ENCODE measurements at regions not wholly inside any gene's neighbourhood (a gene's known extent, or its start where the extent isn't known, plus 50 kb on each side); places are given as distances from the start of the nearest gene placed in this dataset.
"Not testable (repeated sequence)": the region's sequence is repeated elsewhere in the genome, so short reads cannot be mapped to it uniquely, and the experiment has no call there.

- no peak for DNase-seq
Observed at GRCh38 chr2:83229443-83229842, 1229.6 kb downstream of the SUCLG1 start.

- DNase-seq, result no peak
Observed at GRCh38 chr2:83224591-83225200, 1234.4 kb downstream of the SUCLG1 start.

- DNase-seq, result no peak
Observed at GRCh38 chr2:83221258-83221657, 1237.8 kb downstream of the SUCLG1 start.

GRCh38 chr2:83217854-83218253 lies 1241.2 kb downstream of the SUCLG1 start:
- DNase-seq, result no peak

GRCh38 chr2:83196225-83196624 lies 1262.9 kb downstream of the SUCLG1 start:
- DNase-seq, result no peak

GRCh38 chr2:83191316-83191715 lies 1267.8 kb downstream of the SUCLG1 start:
- DNase-seq, result no peak

- no peak for DNase-seq
Observed at GRCh38 chr2:83186105-83186760, 1272.8 kb downstream of the SUCLG1 start.

- DNase-seq, result not testable (repeated sequence)
Observed at GRCh38 chr2:83180862-83181530, 1278.1 kb downstream of the SUCLG1 start.

GRCh38 chr2:83176539-83176938 lies 1282.5 kb downstream of the SUCLG1 start:
- DNase-seq, result no peak

GRCh38 chr2:83172841-83173240 lies 1286.2 kb downstream of the SUCLG1 start:
- no peak for DNase-seq

GRCh38 chr2:83168377-83168776 lies 1290.7 kb downstream of the SUCLG1 start:
- DNase-seq, result no peak

GRCh38 chr2:83162421-83162820 lies 1296.7 kb downstream of the SUCLG1 start:
- no peak for DNase-seq

- DNase-seq, result no peak
Observed at GRCh38 chr2:83160571-83160970, 1298.5 kb downstream of the SUCLG1 start.

GRCh38 chr2:83155826-83156225 lies 1303.3 kb downstream of the SUCLG1 start:
- no peak for DNase-seq

- DNase-seq, result no peak
Observed at GRCh38 chr2:83143946-83144345, 1315.1 kb downstream of the SUCLG1 start.

GRCh38 chr2:83142934-83143333 lies 1316.1 kb downstream of the SUCLG1 start:
- no peak for DNase-seq

- no peak for DNase-seq
Observed at GRCh38 chr2:83115606-83116005, 1343.5 kb downstream of the SUCLG1 start.

GRCh38 chr2:83115155-83115554 lies 1343.9 kb downstream of the SUCLG1 start:
- no peak for DNase-seq

GRCh38 chr2:83113953-83114352 lies 1345.1 kb downstream of the SUCLG1 start:
- no peak for DNase-seq

- DNase-seq, result no peak
Observed at GRCh38 chr2:83112858-83113257, 1346.2 kb downstream of the SUCLG1 start.

GRCh38 chr2:83109284-83109683 lies 1349.8 kb downstream of the SUCLG1 start:
- DNase-seq, result no peak

GRCh38 chr2:83106853-83107252 lies 1352.2 kb downstream of the SUCLG1 start:
- no peak for DNase-seq

GRCh38 chr2:83104202-83104601 lies 1354.9 kb downstream of the SUCLG1 start:
- no peak for DNase-seq

GRCh38 chr2:83103613-83104012 lies 1355.5 kb downstream of the SUCLG1 start:
- DNase-seq, result no peak
